Skin epidermis (tissue), 12 donors: ENCODE measurements at regions not wholly inside any gene's neighbourhood (a gene's known extent, or its start where the extent isn't known, plus 50 kb on each side); places are given as distances from the start of the nearest gene placed in this dataset.

Experiments used
- H3K27ac ChIP-seq, 21 experiments: fragments of 200-600 bp; sonication (generic) in 11 of 21; one replicate each; pipeline ENCODE4 v1.5.0; 2020; ENCODE audit warnings: mild to moderate bottlenecking in 3 of 21, inconsistent platforms in 2 of 21, moderate library complexity in 2 of 21
- H3K4me3 ChIP-seq, 7 experiments: fragments of 200-600 bp; sonication (generic) in 2 of 7; one replicate each; pipeline ENCODE4 v1.5.0; 2020; ENCODE audit warnings: inconsistent platforms in 2 of 7, mild to moderate bottlenecking in 2 of 7, moderate library complexity in 1 of 7

GRCh38 chr1:79124756-79125155 is 118.2 kb upstream of the ADGRL4 start:
- Histone ChIP-seq H3K27ac (no peak overlapping the region), H3K4me3 (no peak overlapping the region)

- H3K4me3 ChIP-seq = no peak overlapping the region
- H3K27ac ChIP-seq = no peak overlapping the region
These were observed 116.0 kb upstream of the ADGRL4 start for GRCh38 chr1:79122521-79122920.

- no peak overlapping the region for H3K27ac ChIP-seq
- no peak overlapping the region for H3K4me3 ChIP-seq
These were observed 110.8 kb upstream of the ADGRL4 start for GRCh38 chr1:79117376-79117775.

- H3K27ac ChIP-seq = no peak overlapping the region
- H3K4me3 ChIP-seq = no peak overlapping the region
These were observed 107.3 kb upstream of the ADGRL4 start for GRCh38 chr1:79113836-79114235.

GRCh38 chr1:79110749-79111148 is 104.2 kb upstream of the ADGRL4 start:
- H3K27ac ChIP-seq = no peak overlapping the region

GRCh38 chr1:79109445-79109844 is 102.9 kb upstream of the ADGRL4 start:
- Histone ChIP-seq H3K27ac (no peak overlapping the region), H3K4me3 (no peak overlapping the region)

More at GRCh38 chr1:79110749-79111148, 104.2 kb upstream of the ADGRL4 start:
- no peak overlapping the region for H3K4me3 ChIP-seq

- no peak overlapping the region for H3K4me3 ChIP-seq
- no peak overlapping the region for H3K27ac ChIP-seq
These were observed 99.0 kb upstream of the ADGRL4 start for GRCh38 chr1:79105500-79105899.

- H3K4me3 ChIP-seq = no peak overlapping the region
- H3K27ac ChIP-seq = no peak overlapping the region
These were observed 98.1 kb upstream of the ADGRL4 start for GRCh38 chr1:79104617-79105016.

- no peak overlapping the region for H3K27ac ChIP-seq
These were observed 93.9 kb upstream of the ADGRL4 start for GRCh38 chr1:79100385-79100784.

GRCh38 chr1:79090985-79091384 is 84.5 kb upstream of the ADGRL4 start:
- Histone ChIP-seq H3K4me3 (no peak overlapping the region), H3K27ac (no peak overlapping the region)

More at GRCh38 chr1:79100385-79100784, 93.9 kb upstream of the ADGRL4 start:
- H3K4me3 ChIP-seq = no peak overlapping the region

GRCh38 chr1:79089946-79090345 is 83.4 kb upstream of the ADGRL4 start:
- H3K27ac ChIP-seq = no peak overlapping the region

GRCh38 chr1:79082233-79082632 is 75.7 kb upstream of the ADGRL4 start:
- H3K27ac ChIP-seq = no peak overlapping the region
- H3K4me3 ChIP-seq = no peak overlapping the region

More at GRCh38 chr1:79089946-79090345, 83.4 kb upstream of the ADGRL4 start:
- H3K4me3 ChIP-seq = no peak overlapping the region

- no peak overlapping the region for H3K4me3 ChIP-seq
- H3K27ac ChIP-seq = peak overlapping the region in 2 of 21 experiments; percentile 19 to 28
These were observed 73.2 kb upstream of the ADGRL4 start for GRCh38 chr1:79079770-79080169.

GRCh38 chr1:79074975-79075374 is 68.4 kb upstream of the ADGRL4 start:
- Histone ChIP-seq H3K27ac (no peak overlapping the region), H3K4me3 (no peak overlapping the region)

GRCh38 chr1:79069828-79070227 is 63.3 kb upstream of the ADGRL4 start:
- H3K27ac ChIP-seq = no peak overlapping the region
- H3K4me3 ChIP-seq = no peak overlapping the region

- Histone ChIP-seq H3K27ac (no peak overlapping the region), H3K4me3 (no peak overlapping the region)
These were observed 52.8 kb upstream of the ADGRL4 start for GRCh38 chr1:79059341-79059740.
